ENCODE measurements at regions not wholly inside any gene's neighbourhood (a gene's known extent, or its start where the extent isn't known, plus 50 kb on each side); places are given as distances from the start of the nearest gene placed in this dataset.

- Mint-ChIP-seq H3K27ac (no peak overlapping the region), H3K4me3 (no peak overlapping the region), H3K4me1 (ENCODE audit: unreplicated experiment) (no peaks in the 10 kb centered on the region), H3K36me3 (no peaks in the 10 kb centered on the region), H3K9me3 (no peaks in the 10 kb centered on the region), H3K27me3 (no peaks in the 10 kb centered on the region)
- DNase-seq (ENCODE audit: extremely low spot score, unreplicated experiment): no peak
- no peak for TF ChIP-seq CTCF (conservative IDR thresholded peaks at IDR 0.05)
These were observed 91.1 kb upstream of the PPP1R26 start for GRCh38 chr9:135388530-135388929.

GRCh38 chr9:135391759-135392158 lies 87.8 kb upstream of the PPP1R26 start:
- no peak for TF ChIP-seq CTCF (conservative IDR thresholded peaks at IDR 0.05)
- no peak for DNase-seq (ENCODE audit: extremely low spot score, unreplicated experiment)
- H3K27me3 Mint-ChIP-seq: no peaks in the 10 kb centered on the region
- H3K9me3 Mint-ChIP-seq: no peaks in the 10 kb centered on the region
- H3K4me3 Mint-ChIP-seq: no peak overlapping the region
- no peak overlapping the region for H3K27ac Mint-ChIP-seq
- H3K4me1 Mint-ChIP-seq (ENCODE audit: unreplicated experiment): no peaks in the 10 kb centered on the region
- H3K36me3 Mint-ChIP-seq: no peaks in the 10 kb centered on the region

- Mint-ChIP-seq H3K36me3 (no peaks in the 10 kb centered on the region), H3K27me3 (no peaks in the 10 kb centered on the region), H3K27ac (no peak overlapping the region), H3K9me3 (no peaks in the 10 kb centered on the region), H3K4me1 (ENCODE audit: unreplicated experiment) (no peaks in the 10 kb centered on the region), H3K4me3 (no peak overlapping the region)
- DNase-seq (ENCODE audit: extremely low spot score, unreplicated experiment): no peak
- no peak for TF ChIP-seq CTCF (conservative IDR thresholded peaks at IDR 0.05)
These were observed 87.1 kb upstream of the PPP1R26 start for GRCh38 chr9:135392511-135392910.

- Mint-ChIP-seq H3K36me3 (no peaks in the 10 kb centered on the region), H3K27me3 (no peaks in the 10 kb centered on the region), H3K27ac (no peak overlapping the region), H3K9me3 (no peaks in the 10 kb centered on the region), H3K4me1 (ENCODE audit: unreplicated experiment) (no peaks in the 10 kb centered on the region), H3K4me3 (no peak overlapping the region)
- no peak for DNase-seq (ENCODE audit: extremely low spot score, unreplicated experiment)
- no peak for TF ChIP-seq CTCF (conservative IDR thresholded peaks at IDR 0.05)
These were observed 85.5 kb upstream of the PPP1R26 start for GRCh38 chr9:135394131-135394530.

- no peak for DNase-seq (ENCODE audit: extremely low spot score, unreplicated experiment)
- Mint-ChIP-seq H3K27me3 (no peaks in the 10 kb centered on the region), H3K9me3 (no peaks in the 10 kb centered on the region), H3K4me1 (ENCODE audit: unreplicated experiment) (no peaks in the 10 kb centered on the region), H3K4me3 (no peak overlapping the region), H3K27ac (no peak overlapping the region), H3K36me3 (no peaks in the 10 kb centered on the region)
- TF ChIP-seq CTCF (conservative IDR thresholded peaks at IDR 0.05): no peak
These were observed 84.6 kb upstream of the PPP1R26 start for GRCh38 chr9:135394699-135395645.

Measured in type B pancreatic cell (in vitro differentiated cells).